Prostate gland (tissue), 2 donors: ENCODE measurements at regions not wholly inside any gene's neighbourhood (a gene's known extent, or its start where the extent isn't known, plus 50 kb on each side); places are given as distances from the start of the nearest gene placed in this dataset.

ENCODE experiments used
- CTCF ChIP-seq, 4 experiments: fragments of 200-600 bp in 2 of 4; fragments of 450-650 bp in 2 of 4; sonication (generic) in 2 of 4; IDR thresholded peaks; 1 replicate in 3 of 4; 2 replicates in 1 of 4; pipeline ENCODE4 v1.5.1; 2016 to 2019; ENCODE audit warnings: antibody characterized with exemption in 4 of 4, mild to moderate bottlenecking in 2 of 4, moderate library complexity in 2 of 4
- POLR2A ChIP-seq: fragments of 450-650 bp; IDR thresholded peaks from one replicate; pipeline ENCODE4 v1.6.1; 2016; ENCODE audit warnings: antibody characterized with exemption, mild to moderate bottlenecking
- POLR2AphosphoS5 ChIP-seq: sonication (generic); formaldehyde crosslinking; IDR thresholded peaks from one replicate; pipeline ENCODE4 v1.6.1; 2017; ENCODE audit warnings: antibody characterized with exemption

- TF ChIP-seq CTCF (IDR thresholded peaks at IDR 0.05): no peak
- no peak for TF ChIP-seq POLR2AphosphoS5
- no peak for TF ChIP-seq POLR2A
Measured at GRCh38 chr10:107277591-107277990, 113.1 kb upstream of the SORCS1 start.
